ENCODE measurements at regions not wholly inside any gene's neighbourhood (a gene's known extent, or its start where the extent isn't known, plus 50 kb on each side); places are given as distances from the start of the nearest gene placed in this dataset.

- Histone ChIP-seq H3K36me3 (ENCODE audit: control insufficient read depth in 1 of 2, insufficient read depth in 2 of 2, low read length in 2 of 2) (no peaks in the 10 kb centered on the region), H3K4me1 (ENCODE audit: control insufficient read depth in 1 of 2, insufficient read depth in 2 of 2, low read length in 2 of 2) (peaks cover 19 to 24% of the 10 kb centered on the region in 2 donors), H3K9ac (ENCODE audit: low read depth in 1 of 2, low read length in 2 of 2) (no peak overlapping the region), H3K9me3 (ENCODE audit: control insufficient read depth in 1 of 2, low read length in 2 of 2) (no peaks in the 10 kb centered on the region), H3K27ac (ENCODE audit: low read depth, low read length) (no peak overlapping the region), H3K27me3 (ENCODE audit: control insufficient read depth in 1 of 2, insufficient read depth in 2 of 2, low read length in 2 of 2) (no peaks in the 10 kb centered on the region), H3K4me3 (ENCODE audit: low read depth in 1 of 2, low read length in 2 of 2) (no peak overlapping the region)
These were observed 116.0 kb upstream of the TMPRSS2 start for GRCh38 chr21:41623945-41624344.

GRCh38 chr21:41622831-41623548 is 115.0 kb upstream of the TMPRSS2 start:
- Histone ChIP-seq H3K9ac (ENCODE audit: low read depth in 1 of 2, low read length in 2 of 2) (no peak overlapping the region), H3K27ac (ENCODE audit: low read depth, low read length) (no peak overlapping the region), H3K36me3 (ENCODE audit: control insufficient read depth in 1 of 2, insufficient read depth in 2 of 2, low read length in 2 of 2) (no peaks in the 10 kb centered on the region), H3K4me3 (ENCODE audit: low read depth in 1 of 2, low read length in 2 of 2) (no peak overlapping the region), H3K27me3 (ENCODE audit: control insufficient read depth in 1 of 2, insufficient read depth in 2 of 2, low read length in 2 of 2) (no peaks in the 10 kb centered on the region), H3K4me1 (ENCODE audit: control insufficient read depth in 1 of 2, insufficient read depth in 2 of 2, low read length in 2 of 2) (peaks cover 19 to 20% of the 10 kb centered on the region in 2 donors), H3K9me3 (ENCODE audit: control insufficient read depth in 1 of 2, low read length in 2 of 2) (no peaks in the 10 kb centered on the region)

GRCh38 chr21:41622201-41622600 is 114.2 kb upstream of the TMPRSS2 start:
- Histone ChIP-seq H3K4me1 (ENCODE audit: control insufficient read depth in 1 of 2, insufficient read depth in 2 of 2, low read length in 2 of 2) (peaks cover 19 to 20% of the 10 kb centered on the region in 2 donors), H3K27ac (ENCODE audit: low read depth, low read length) (no peak overlapping the region), H3K9ac (ENCODE audit: low read depth in 1 of 2, low read length in 2 of 2) (no peak overlapping the region), H3K4me3 (ENCODE audit: low read depth in 1 of 2, low read length in 2 of 2) (no peak overlapping the region), H3K27me3 (ENCODE audit: control insufficient read depth in 1 of 2, insufficient read depth in 2 of 2, low read length in 2 of 2) (no peaks in the 10 kb centered on the region), H3K36me3 (ENCODE audit: control insufficient read depth in 1 of 2, insufficient read depth in 2 of 2, low read length in 2 of 2) (no peaks in the 10 kb centered on the region), H3K9me3 (ENCODE audit: control insufficient read depth in 1 of 2, low read length in 2 of 2) (no peaks in the 10 kb centered on the region)

- H3K9ac ChIP-seq (ENCODE audit: low read depth in 1 of 2, low read length in 2 of 2): no peak overlapping the region
- H3K9me3 ChIP-seq (ENCODE audit: control insufficient read depth in 1 of 2, low read length in 2 of 2): no peaks in the 10 kb centered on the region
- H3K36me3 ChIP-seq (ENCODE audit: control insufficient read depth in 1 of 2, insufficient read depth in 2 of 2, low read length in 2 of 2): no peaks in the 10 kb centered on the region
- no peak overlapping the region for H3K27ac ChIP-seq (ENCODE audit: low read depth, low read length)
- no peaks in the 10 kb centered on the region for H3K27me3 ChIP-seq (ENCODE audit: control insufficient read depth in 1 of 2, insufficient read depth in 2 of 2, low read length in 2 of 2)
- H3K4me1 ChIP-seq (ENCODE audit: control insufficient read depth in 1 of 2, insufficient read depth in 2 of 2, low read length in 2 of 2): peaks cover 19 to 20% of the 10 kb centered on the region in 2 donors
- no peak overlapping the region for H3K4me3 ChIP-seq (ENCODE audit: low read depth in 1 of 2, low read length in 2 of 2)
These were observed 113.6 kb upstream of the TMPRSS2 start for GRCh38 chr21:41621513-41621912.

- Histone ChIP-seq H3K4me1 (ENCODE audit: control insufficient read depth in 1 of 2, insufficient read depth in 2 of 2, low read length in 2 of 2) (peaks cover 16 to 20% of the 10 kb centered on the region in 2 donors), H3K27ac (ENCODE audit: low read depth, low read length) (no peak overlapping the region), H3K9me3 (ENCODE audit: control insufficient read depth in 1 of 2, low read length in 2 of 2) (no peaks in the 10 kb centered on the region), H3K27me3 (ENCODE audit: control insufficient read depth in 1 of 2, insufficient read depth in 2 of 2, low read length in 2 of 2) (no peaks in the 10 kb centered on the region), H3K9ac (ENCODE audit: low read depth in 1 of 2, low read length in 2 of 2) (no peak overlapping the region), H3K36me3 (ENCODE audit: control insufficient read depth in 1 of 2, insufficient read depth in 2 of 2, low read length in 2 of 2) (no peaks in the 10 kb centered on the region), H3K4me3 (ENCODE audit: low read depth in 1 of 2, low read length in 2 of 2) (no peak overlapping the region)
These were observed 113.0 kb upstream of the TMPRSS2 start for GRCh38 chr21:41620982-41621381.

GRCh38 chr21:41620541-41620940 is 112.6 kb upstream of the TMPRSS2 start:
- no peak overlapping the region for H3K27ac ChIP-seq (ENCODE audit: low read depth, low read length)
- no peaks in the 10 kb centered on the region for H3K36me3 ChIP-seq (ENCODE audit: control insufficient read depth in 1 of 2, insufficient read depth in 2 of 2, low read length in 2 of 2)
- H3K27me3 ChIP-seq (ENCODE audit: control insufficient read depth in 1 of 2, insufficient read depth in 2 of 2, low read length in 2 of 2): no peaks in the 10 kb centered on the region
- peaks cover 12 to 15% of the 10 kb centered on the region in 2 donors for H3K4me1 ChIP-seq (ENCODE audit: control insufficient read depth in 1 of 2, insufficient read depth in 2 of 2, low read length in 2 of 2)
- no peak overlapping the region for H3K4me3 ChIP-seq (ENCODE audit: low read depth in 1 of 2, low read length in 2 of 2)
- no peak overlapping the region for H3K9ac ChIP-seq (ENCODE audit: low read depth in 1 of 2, low read length in 2 of 2)
- no peaks in the 10 kb centered on the region for H3K9me3 ChIP-seq (ENCODE audit: control insufficient read depth in 1 of 2, low read length in 2 of 2)

- no peaks in the 10 kb centered on the region for H3K27me3 ChIP-seq (ENCODE audit: control insufficient read depth in 1 of 2, insufficient read depth in 2 of 2, low read length in 2 of 2)
- no peak overlapping the region for H3K4me3 ChIP-seq (ENCODE audit: low read depth in 1 of 2, low read length in 2 of 2)
- H3K4me1 ChIP-seq (ENCODE audit: control insufficient read depth in 1 of 2, insufficient read depth in 2 of 2, low read length in 2 of 2): peaks cover 17% of the 10 kb centered on the region in 2 donors
- no peak overlapping the region for H3K9ac ChIP-seq (ENCODE audit: low read depth in 1 of 2, low read length in 2 of 2)
- no peaks in the 10 kb centered on the region for H3K36me3 ChIP-seq (ENCODE audit: control insufficient read depth in 1 of 2, insufficient read depth in 2 of 2, low read length in 2 of 2)
- H3K9me3 ChIP-seq (ENCODE audit: control insufficient read depth in 1 of 2, low read length in 2 of 2): no peaks in the 10 kb centered on the region
- H3K27ac ChIP-seq (ENCODE audit: low read depth, low read length): no peak overlapping the region
These were observed 108.2 kb upstream of the TMPRSS2 start for GRCh38 chr21:41616031-41616591.

GRCh38 chr21:41615613-41616012 is 107.7 kb upstream of the TMPRSS2 start:
- no peak overlapping the region for H3K4me3 ChIP-seq (ENCODE audit: low read depth in 1 of 2, low read length in 2 of 2)
- H3K27ac ChIP-seq (ENCODE audit: low read depth, low read length): no peak overlapping the region
- H3K9ac ChIP-seq (ENCODE audit: low read depth in 1 of 2, low read length in 2 of 2): no peak overlapping the region
- peaks cover 15 to 17% of the 10 kb centered on the region in 2 donors for H3K4me1 ChIP-seq (ENCODE audit: control insufficient read depth in 1 of 2, insufficient read depth in 2 of 2, low read length in 2 of 2)
- no peaks in the 10 kb centered on the region for H3K36me3 ChIP-seq (ENCODE audit: control insufficient read depth in 1 of 2, insufficient read depth in 2 of 2, low read length in 2 of 2)
- H3K9me3 ChIP-seq (ENCODE audit: control insufficient read depth in 1 of 2, low read length in 2 of 2): no peaks in the 10 kb centered on the region
- H3K27me3 ChIP-seq (ENCODE audit: control insufficient read depth in 1 of 2, insufficient read depth in 2 of 2, low read length in 2 of 2): no peaks in the 10 kb centered on the region

GRCh38 chr21:41614511-41614910 is 106.6 kb upstream of the TMPRSS2 start:
- no peak overlapping the region for H3K27ac ChIP-seq (ENCODE audit: low read depth, low read length)
- H3K27me3 ChIP-seq (ENCODE audit: control insufficient read depth in 1 of 2, insufficient read depth in 2 of 2, low read length in 2 of 2): no peaks in the 10 kb centered on the region
- H3K4me1 ChIP-seq (ENCODE audit: control insufficient read depth in 1 of 2, insufficient read depth in 2 of 2, low read length in 2 of 2): peaks cover 15 to 22% of the 10 kb centered on the region in 2 donors
- no peak overlapping the region for H3K9ac ChIP-seq (ENCODE audit: low read depth in 1 of 2, low read length in 2 of 2)
- H3K9me3 ChIP-seq (ENCODE audit: control insufficient read depth in 1 of 2, low read length in 2 of 2): no peaks in the 10 kb centered on the region
- no peak overlapping the region for H3K4me3 ChIP-seq (ENCODE audit: low read depth in 1 of 2, low read length in 2 of 2)
- no peaks in the 10 kb centered on the region for H3K36me3 ChIP-seq (ENCODE audit: control insufficient read depth in 1 of 2, insufficient read depth in 2 of 2, low read length in 2 of 2)

GRCh38 chr21:41613533-41613909 is 105.6 kb upstream of the TMPRSS2 start:
- Histone ChIP-seq H3K27me3 (ENCODE audit: control insufficient read depth in 1 of 2, insufficient read depth in 2 of 2, low read length in 2 of 2) (no peaks in the 10 kb centered on the region), H3K9me3 (ENCODE audit: control insufficient read depth in 1 of 2, low read length in 2 of 2) (no peaks in the 10 kb centered on the region), H3K4me1 (ENCODE audit: control insufficient read depth in 1 of 2, insufficient read depth in 2 of 2, low read length in 2 of 2) (peaks cover 15 to 22% of the 10 kb centered on the region in 2 donors), H3K4me3 (ENCODE audit: low read depth in 1 of 2, low read length in 2 of 2) (no peak overlapping the region), H3K36me3 (ENCODE audit: control insufficient read depth in 1 of 2, insufficient read depth in 2 of 2, low read length in 2 of 2) (no peaks in the 10 kb centered on the region), H3K9ac (ENCODE audit: low read depth in 1 of 2, low read length in 2 of 2) (no peak overlapping the region), H3K27ac (ENCODE audit: low read depth, low read length) (no peak overlapping the region)

All from duodenal mucosa (tissue), 2 donors.